Stimulated activated CD8-positive, alpha-beta memory T cell treated with anti-CD3 and anti-CD28 coated beads, Interleukin-4, amount 100 ng/mL, for 48 hours (primary cell): ENCODE measurements at regions not wholly inside any gene's neighbourhood (a gene's known extent, or its start where the extent isn't known, plus 50 kb on each side); places are given as distances from the start of the nearest gene placed in this dataset.
"Not testable (repeated sequence)": the region's sequence is repeated elsewhere in the genome, so short reads cannot be mapped to it uniquely, and the experiment has no call there.

ENCODE experiments used
- DNase-seq: peaks from one replicate; pipeline ENCODE4 v3.0.0-alpha.2; 2020

DNA sequence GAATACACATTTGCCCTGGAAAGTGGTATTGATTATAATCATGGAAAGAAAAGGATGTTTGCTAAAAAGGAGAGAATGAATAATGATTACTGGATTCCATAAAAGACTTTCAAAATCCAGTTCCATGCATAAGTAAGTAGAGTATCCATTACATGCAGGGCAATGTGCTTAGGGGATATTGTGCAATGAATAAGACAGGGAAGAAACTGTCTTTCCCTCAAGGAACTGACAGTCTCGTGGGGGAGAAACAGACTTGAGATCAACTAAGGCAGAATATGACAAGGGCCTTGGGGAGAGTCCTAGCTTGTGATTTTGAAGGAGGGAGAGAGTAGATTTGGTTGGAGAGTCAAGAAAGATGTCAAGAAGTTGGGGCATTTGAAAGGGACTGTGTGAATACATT is 130.6 kb downstream of the SPP2 start:
- DNase-seq: no peak

DNA sequence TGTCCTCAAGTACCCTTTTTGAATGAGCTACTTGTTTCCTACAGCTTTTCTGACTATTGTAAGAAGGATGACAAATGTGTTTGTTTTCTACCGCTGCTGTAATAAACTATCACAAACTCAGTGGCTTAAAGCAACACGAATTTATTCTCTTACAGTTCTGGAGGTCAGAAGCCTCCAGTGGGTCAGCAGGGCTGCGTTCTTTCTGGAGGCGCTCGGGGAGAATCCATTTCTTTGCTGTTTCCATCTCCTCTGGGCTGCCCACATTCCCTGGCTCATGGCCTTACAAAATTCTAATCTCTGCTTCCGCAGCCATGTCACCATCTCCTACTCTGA is 128.5 kb downstream of the SPP2 start:
- no peak for DNase-seq

GRCh38 chr2:234178330-234179030 is 128.0 kb downstream of the SPP2 start:
- DNase-seq: no peak

GRCh38 chr2:234175649-234176048 is 125.1 kb downstream of the SPP2 start:
- DNase-seq: no peak

DNA sequence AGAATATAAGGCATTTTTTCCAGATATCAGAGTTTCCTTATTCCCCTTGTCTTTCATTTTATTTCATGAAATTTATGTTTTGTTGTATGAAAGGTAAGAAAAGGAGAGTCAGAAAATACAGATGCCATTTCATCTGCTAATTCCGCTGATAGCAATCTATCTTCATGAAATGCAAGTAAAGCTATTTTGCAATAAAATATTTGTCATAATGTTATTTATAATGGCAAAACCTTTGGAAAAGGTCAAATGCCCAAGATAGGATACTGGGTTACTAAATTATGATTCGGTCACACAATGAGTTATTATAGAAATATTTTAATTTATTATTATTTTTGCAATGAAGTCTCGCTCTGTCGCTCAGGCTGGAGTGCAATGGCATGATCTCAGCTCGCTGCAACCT is 124.2 kb downstream of the SPP2 start:
- DNase-seq: no peak

DNA sequence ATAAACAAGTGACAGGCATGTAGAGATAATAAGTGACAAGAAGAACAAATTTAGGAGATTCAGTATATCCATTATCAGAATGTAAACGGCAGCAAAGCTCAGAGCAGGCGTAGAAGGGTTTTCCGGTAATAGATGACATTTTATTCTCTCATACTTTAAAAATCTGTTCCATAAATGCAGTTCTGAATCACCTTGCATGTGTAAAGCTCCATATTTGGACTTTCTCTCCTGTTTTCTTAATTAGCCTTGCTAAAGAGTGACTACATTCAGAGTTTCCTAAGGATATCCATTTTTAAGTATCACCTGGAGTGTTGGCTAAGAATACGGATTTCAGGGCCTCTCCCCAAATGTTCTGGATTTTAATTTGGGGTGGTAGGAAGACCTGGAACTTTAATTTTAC is 122.0 kb downstream of the SPP2 start:
- no peak for DNase-seq

GRCh38 chr2:234172066-234172465 is 121.6 kb downstream of the SPP2 start:
- DNase-seq: no peak

DNA sequence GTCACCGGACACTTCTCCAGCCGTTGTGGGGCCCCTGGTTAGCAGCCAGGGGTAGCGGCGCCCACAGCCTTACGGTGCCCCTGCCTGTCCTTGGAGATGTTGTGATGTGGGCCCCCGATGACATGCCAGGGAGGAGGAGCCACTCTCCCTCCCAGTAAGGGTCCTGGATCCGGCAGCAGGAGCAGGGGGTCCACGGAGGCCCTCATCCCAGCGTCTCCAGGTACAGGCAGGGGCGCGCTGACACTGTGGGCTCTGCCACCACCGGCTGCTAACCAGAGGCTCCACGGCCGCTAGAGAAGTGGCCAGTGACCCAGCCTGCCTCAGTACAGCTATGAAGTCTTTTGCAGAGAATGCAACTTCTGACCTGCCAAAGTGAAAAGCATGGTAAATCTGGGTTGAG is 121.2 kb downstream of the SPP2 start:
- DNase-seq: no peak

DNA sequence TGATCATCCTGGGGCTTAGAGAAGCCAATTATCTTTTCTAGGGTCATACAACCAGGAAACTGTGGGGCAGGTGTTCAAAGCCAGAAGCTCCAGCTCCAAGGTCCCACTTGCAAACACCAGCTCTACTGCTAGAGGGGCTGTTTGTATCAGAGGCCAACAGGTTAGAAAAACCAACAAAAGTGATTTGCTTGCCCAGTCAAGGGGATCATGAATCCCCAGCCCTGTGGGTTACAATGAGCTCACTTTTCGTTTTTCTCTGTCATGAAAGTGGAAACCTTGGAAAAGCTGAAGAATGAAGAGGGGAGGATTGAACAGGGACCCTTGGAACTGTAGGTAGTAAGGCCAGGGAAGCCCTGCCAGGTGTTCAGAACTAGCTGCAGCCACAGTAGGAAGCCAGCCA is 119.2 kb downstream of the SPP2 start:
- no peak for DNase-seq

DNA sequence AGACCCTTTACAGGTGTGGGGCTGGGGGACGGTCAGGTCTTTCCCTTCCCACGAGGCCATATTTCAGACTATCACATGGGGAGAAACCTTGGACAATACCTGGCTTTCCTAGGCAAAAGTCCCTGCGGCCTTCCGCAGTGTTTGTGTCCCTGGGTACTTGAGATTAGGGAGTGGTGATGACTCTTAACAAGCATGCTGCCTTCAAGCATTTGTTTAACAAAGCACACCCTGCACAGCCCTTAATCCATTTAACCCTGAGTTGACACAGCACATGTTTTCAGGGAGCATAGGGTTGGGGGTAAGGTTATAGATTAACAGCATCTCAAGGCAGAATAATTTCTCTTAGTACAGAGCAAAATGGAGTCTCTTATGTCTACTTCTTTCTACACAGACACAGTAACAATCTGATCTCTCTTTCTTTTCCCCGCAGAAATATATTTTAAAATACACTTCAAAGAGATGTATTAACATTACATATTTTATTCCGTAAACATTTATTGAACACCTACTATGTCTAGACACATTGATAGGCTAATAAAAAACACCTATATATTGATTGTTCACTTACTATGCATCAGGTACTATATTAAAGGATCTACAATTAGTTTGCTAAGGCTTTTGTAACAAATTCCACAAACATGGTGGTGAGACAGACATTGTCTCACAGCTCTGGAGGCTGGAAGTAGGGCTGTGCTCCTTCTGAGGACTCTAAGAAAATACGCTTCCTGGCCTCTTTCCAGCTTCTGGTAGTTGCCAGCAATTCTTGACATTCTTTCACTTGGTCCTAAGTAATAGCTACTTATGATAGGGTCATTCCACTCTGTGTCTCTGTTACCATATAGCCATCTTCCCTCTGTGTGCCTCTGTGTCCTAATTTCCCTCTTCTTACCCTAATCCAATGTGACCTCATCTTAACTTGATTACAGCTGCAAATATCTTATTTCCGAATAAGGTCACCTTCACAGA is 118.4 kb downstream of the SPP2 start:
- not testable (repeated sequence) for DNase-seq

DNA sequence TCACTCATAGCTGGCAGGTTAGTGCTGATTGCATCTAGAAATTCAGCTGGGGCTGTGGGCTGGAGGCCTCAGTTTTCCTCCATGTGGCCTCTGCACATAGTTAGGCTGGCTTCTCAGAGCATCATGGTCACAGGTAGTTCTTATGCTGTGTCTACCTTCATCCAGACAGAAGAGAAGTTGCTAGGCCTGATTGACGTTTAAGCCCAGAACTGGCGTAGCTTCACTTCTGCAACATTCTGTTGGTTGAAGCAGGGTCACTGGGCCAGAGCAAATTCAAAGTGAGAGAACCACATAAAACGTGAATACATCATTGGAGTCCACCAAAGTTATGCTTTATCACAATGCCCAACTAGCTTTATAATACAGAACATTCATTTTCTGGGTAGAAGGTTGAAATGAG is 116.0 kb downstream of the SPP2 start:
- DNase-seq: no peak

DNA sequence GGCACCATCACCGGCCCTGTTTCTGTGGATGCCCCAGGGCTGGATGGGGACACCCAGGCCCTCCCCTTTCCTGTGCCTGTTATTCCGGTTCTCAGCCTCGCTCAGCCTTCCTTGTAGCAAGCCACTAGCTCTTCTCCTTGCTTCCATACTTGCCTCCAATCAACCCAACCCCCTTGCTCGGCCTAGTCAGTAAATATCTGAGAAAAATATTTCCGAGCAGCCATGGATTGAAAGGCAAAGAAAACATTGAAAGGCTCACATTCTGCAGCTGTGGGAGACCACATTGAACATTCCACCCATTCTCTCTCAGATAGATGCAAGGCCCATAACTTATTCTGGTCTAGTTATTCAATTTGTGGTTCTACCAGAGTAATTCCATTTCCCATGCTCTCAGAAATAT is 114.9 kb downstream of the SPP2 start:
- DNase-seq: no peak

- DNase-seq: peak; percentile 43
Measured at GRCh38 chr2:234164493-234165413, 114.3 kb downstream of the SPP2 start.

DNA sequence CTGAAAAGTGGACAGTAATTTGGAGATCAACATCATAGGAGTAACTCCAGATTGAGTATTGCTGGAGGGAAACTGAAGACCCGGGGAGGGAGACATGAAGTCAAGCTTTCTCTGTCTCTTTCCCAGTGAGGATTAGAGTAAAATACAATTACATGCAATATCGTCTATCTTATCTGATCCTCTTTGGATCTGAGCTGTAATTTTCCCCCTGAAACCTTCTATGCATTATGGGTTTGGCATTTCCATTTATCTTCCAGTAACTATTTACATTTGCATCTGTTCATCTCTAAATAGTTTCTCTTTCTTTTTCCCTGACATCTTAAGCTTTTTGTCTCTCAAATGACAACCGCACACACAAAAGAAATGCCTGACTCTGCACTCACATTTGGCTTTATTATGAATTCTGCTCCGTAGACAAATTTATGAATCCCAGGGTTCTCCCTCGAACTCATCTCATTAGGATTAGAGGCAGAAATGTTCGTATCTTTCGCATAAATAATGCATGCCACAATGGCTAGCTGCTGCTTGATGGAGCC is 113.1 kb downstream of the SPP2 start:
- DNase-seq: no peak

- DNase-seq: no peak
Measured at GRCh38 chr2:234162861-234163260, 112.4 kb downstream of the SPP2 start.

- no peak for DNase-seq
Measured at GRCh38 chr2:234161932-234162331, 111.4 kb downstream of the SPP2 start.

- no peak for DNase-seq
Measured at GRCh38 chr2:234158812-234159211, 108.3 kb downstream of the SPP2 start.

DNA sequence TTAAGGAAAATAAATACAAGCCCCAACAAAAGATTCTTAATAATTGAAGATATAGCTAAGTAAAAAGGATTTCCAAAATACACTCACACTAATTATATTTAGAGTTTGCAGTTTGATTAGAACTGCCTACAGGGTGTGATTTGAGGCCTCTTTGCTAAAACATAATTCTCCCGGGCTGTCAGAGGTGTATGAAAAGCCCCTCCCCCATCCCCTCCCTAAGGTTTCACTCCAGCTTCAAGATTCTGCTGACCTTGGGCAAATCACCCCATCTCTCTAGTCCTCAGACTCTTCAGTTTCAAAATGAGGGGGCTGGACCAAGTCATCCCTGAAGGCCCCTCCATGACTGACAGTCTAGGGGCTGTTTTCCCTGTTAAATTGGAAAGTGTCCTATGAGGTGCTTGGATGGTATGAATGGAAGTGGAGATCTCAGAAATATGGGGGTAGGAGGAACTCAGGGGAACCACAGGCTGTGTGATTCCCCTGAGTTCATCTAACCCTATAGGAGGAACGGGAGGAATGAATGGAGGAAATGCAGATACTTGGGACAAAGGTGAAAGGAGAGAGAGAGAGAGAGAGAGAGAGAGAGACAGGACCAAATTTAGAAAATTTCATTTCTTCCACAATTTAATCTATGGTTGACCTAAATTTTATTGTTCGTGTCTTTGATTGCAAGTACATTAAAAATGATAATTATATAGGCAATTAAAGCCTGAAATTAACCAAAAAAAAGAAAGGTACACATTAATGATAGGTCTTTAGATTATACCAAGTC is 107.5 kb downstream of the SPP2 start:
- no peak for DNase-seq

DNA sequence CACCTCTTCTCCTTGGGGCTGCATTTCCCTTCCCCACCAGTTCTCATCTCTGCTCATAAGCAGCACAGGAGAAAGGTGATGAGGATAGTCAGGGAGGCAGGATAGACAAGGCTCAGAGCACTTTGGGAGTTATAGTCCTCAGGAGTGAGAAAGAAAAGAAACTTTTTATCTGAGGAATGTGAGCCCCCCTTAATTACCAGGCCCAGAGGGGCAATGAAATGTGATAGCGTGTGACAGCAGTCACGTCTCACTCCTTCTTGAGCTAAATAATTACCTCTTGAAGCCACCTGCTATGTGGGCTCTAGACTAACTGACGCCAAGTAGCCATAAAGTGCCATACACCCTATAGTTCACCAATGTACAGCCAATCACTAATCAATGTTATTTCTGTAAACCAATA is 105.8 kb downstream of the SPP2 start:
- DNase-seq: no peak

- not testable (repeated sequence) for DNase-seq
Measured at GRCh38 chr2:234152835-234153234, 102.3 kb downstream of the SPP2 start.

GRCh38 chr2:234147335-234147861 is 96.9 kb downstream of the SPP2 start:
- DNase-seq: no peak
